GM12865 (cell line): ENCODE measurements at regions not wholly inside any gene's neighbourhood (a gene's known extent, or its start where the extent isn't known, plus 50 kb on each side); places are given as distances from the start of the nearest gene placed in this dataset.

Source experiments
- DNase-seq: peaks from one replicate; pipeline ENCODE4 v3.0.0; 2010; ENCODE audit warnings: low read depth
- H3K4me3 ChIP-seq: 2 replicates; pipeline ENCODE4 v1.5.1; 2011; ENCODE audit warnings: mild to moderate bottlenecking, low read depth, low read length, control low read depth
- TF ChIP-seq, protein P1 (sequence below): IDR thresholded peaks from 2 replicates; pipeline ENCODE4 v1.5.1; 2011; ENCODE audit warnings: low read length, control low read depth, low read depth, inconsistent platforms; ENCODE audit not compliant: insufficient read depth; ENCODE audit errors: missing control alignments

- TF ChIP-seq, protein P1, sequence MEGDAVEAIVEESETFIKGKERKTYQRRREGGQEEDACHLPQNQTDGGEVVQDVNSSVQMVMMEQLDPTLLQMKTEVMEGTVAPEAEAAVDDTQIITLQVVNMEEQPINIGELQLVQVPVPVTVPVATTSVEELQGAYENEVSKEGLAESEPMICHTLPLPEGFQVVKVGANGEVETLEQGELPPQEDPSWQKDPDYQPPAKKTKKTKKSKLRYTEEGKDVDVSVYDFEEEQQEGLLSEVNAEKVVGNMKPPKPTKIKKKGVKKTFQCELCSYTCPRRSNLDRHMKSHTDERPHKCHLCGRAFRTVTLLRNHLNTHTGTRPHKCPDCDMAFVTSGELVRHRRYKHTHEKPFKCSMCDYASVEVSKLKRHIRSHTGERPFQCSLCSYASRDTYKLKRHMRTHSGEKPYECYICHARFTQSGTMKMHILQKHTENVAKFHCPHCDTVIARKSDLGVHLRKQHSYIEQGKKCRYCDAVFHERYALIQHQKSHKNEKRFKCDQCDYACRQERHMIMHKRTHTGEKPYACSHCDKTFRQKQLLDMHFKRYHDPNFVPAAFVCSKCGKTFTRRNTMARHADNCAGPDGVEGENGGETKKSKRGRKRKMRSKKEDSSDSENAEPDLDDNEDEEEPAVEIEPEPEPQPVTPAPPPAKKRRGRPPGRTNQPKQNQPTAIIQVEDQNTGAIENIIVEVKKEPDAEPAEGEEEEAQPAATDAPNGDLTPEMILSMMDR = no peak
- no peak for DNase-seq
- no peak overlapping the region for H3K4me3 ChIP-seq
Observed at GRCh38 chr15:35925275-35926006, 379.5 kb upstream of the DPH6 start.

DNA sequence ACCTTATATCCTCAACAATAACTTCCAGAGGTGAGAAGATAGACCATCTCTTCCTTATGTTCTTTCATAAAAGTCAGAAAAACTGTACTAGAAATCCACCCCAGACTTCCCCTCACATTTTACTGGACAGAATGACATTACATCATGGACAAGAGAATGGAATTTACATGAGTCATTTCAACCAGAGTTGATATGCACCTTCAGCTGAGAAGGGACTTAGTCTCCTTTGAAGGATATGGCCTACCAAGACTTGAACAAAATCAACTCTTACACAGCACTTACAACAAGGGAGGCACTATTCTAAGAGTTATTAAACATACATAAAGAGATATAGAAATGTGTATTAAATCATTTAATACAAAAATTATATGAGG is 380.0 kb upstream of the DPH6 start:
- no peak for DNase-seq
- TF ChIP-seq, protein P1 = no peak
- H3K4me3 ChIP-seq = no peak overlapping the region

- no peak overlapping the region for H3K4me3 ChIP-seq
- TF ChIP-seq, protein P1 = no peak
- peak; percentile 4 for DNase-seq
Observed at GRCh38 chr15:35928847-35929246, 382.9 kb upstream of the DPH6 start.

DNA sequence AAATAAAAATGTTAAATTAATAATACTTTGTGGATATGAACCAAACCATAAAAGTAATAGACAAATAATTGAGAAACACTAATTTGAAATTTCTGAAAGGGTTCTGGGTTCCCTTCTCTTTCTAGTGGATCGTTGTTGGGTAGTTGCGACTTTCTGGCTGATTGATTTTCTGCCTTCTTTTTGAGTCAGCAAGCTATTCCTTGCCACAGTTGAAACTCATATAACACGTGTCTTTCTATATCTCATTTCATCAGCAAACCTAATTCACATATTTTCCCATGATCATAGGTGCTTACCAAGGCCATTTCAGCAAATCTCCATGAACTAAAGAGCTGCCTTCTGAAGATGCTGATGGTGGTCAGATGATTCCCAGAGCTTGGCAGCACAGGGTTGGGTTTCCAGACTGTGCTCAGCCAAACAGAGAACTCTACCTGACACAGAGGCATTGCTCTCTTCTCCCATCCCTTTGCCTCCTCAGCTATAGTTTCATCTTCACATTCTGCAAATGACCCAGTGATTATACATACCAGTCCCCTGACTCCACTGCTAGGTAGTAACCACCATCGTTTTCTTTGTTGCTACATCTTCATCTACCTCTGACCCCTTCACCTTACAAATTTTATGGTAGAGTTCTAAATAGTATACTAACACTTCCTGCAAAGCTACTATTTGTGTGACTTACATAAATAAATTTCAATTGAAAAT is 383.9 kb upstream of the DPH6 start:
- TF ChIP-seq, protein P1 = no peak
- peak; percentile 65 for DNase-seq
- no peak overlapping the region for H3K4me3 ChIP-seq

DNA sequence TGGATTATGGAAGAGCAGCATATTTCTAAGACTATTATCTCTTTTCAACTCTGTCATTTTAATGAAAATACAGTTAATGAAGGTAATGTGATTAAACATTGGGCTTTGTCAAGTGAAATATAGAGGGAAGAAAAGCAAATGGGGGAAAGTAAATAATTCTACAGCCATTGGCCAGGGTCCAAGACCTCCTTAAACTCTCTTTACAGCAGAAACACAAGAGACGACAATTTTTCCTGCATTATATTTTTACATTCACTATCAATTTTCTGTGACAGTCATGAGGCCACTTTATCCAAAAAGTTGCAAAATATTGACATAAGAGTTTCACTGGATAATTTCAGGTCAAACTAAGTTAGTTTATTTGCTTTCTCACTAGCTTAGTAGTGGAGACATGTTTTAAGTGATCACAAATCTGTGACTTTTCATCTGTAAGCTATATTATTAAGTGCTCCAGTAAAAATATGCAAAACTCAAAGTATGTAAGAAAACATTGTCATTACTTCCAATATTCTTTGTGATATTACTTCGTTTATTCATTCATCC is 385.9 kb upstream of the DPH6 start:
- H3K4me3 ChIP-seq = no peak overlapping the region
- no peak for DNase-seq
- TF ChIP-seq, protein P1 = no peak

GRCh38 chr15:35932531-35932930 is 386.6 kb upstream of the DPH6 start:
- DNase-seq = no peak
- TF ChIP-seq, protein P1 = no peak
- no peak overlapping the region for H3K4me3 ChIP-seq
